Activated gamma-delta T cell treated with Interleukin-2 at 50 U/mL for 16 hours (primary cell): ENCODE measurements at regions not wholly inside any gene's neighbourhood (a gene's known extent, or its start where the extent isn't known, plus 50 kb on each side); places are given as distances from the start of the nearest gene placed in this dataset.
"Not testable (repeated sequence)": the region's sequence is repeated elsewhere in the genome, so short reads cannot be mapped to it uniquely, and the experiment has no call there.

Source experiments
- DNase-seq: peaks from one replicate; pipeline ENCODE4 v3.0.0-alpha.2; 2020

GRCh38 chr21:6561168-6561567, 3960.2 kb upstream of the TPTE start:
- not testable (repeated sequence) for DNase-seq

GRCh38 chr21:6561578-6561977, 3959.8 kb upstream of the TPTE start:
- DNase-seq, result not testable (repeated sequence)

DNA sequence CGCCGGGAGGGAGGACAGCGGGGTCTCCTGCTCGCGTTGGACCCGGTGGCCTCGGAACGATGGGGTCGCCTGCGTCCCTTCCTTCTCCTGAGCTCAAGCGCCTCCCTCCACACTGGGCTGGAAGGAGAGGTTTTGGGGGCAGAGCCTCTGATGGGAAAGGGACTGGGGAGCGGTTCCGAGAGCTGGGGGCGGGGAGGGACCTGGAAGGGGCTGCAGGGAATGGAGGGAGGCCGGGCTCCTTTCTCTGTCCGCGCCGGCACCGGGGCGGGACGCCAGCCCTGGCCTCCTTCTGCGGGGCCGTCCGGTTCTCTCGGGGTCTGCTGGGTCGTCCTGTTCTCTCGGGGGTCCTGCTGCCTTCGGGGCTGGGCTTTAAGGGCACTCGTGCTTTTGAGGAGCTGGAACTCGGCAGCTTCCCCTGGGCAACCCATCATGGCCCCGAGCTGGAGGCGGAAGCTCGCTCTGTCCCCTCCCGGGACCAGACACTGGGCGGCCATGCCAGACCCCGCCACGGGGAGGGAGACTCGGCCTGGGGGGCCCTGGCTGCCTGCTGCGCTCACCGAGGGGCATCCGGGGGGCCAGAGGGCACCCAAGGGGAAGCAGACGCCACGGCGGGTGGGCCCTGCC, 3956.7 kb upstream of the TPTE start:
- not testable (repeated sequence) for DNase-seq

DNA sequence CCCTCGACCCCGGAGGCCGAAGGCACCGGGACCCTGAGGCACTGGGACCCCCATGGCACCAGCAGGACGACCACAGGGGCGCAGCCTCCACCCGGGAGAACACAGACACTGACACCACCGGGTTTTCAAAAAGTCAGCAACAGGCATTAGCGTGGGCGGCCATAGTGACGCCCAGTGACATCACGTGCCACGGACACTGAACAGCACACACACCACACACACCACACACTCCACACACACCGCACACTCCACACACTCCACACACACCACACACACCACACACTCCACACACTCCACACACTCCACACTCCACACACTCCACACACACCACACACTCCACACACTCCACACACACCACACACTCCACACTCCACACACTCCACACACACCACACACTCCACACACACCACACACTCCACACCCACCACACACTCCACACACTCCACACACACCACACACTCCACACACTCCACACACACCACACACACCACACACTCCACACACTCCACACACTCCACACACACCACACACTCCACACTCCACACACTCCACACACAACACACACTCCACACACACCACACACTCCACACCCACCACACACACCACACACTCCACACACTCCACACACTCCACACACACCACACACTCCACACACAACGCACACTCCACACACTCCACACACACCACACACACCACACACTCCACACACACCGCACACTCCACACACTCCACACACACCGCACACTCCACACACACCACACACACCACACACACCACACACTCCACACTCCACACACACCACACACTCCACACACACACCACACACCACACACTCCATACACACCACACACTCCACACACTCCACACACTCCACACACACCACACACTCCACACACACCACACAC, 3955.9 kb upstream of the TPTE start:
- DNase-seq, result peak; percentile 2

DNA sequence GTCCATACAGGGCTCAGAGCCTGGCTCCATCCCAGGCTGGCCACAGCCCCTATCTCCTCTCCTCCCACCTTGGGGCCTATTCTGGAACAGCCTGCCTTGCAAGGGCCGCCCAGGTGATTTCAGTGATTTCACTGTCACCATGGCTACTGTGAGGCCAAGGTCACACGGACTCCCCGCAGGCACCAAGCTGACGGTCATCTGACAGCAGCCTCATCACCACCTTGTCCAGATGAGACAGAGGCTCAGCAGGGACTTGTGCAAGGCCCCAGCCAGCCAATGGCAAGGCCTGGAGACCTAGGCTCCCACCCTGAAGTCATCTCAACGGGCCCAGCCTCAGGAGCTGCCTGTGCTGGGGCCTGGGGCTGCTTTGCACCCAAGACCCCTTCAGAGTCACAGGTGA, 3953.8 kb upstream of the TPTE start:
- not testable (repeated sequence) for DNase-seq

- not testable (repeated sequence) for DNase-seq
Measured at GRCh38 chr21:6569152-6569551, 3952.2 kb upstream of the TPTE start.

DNA sequence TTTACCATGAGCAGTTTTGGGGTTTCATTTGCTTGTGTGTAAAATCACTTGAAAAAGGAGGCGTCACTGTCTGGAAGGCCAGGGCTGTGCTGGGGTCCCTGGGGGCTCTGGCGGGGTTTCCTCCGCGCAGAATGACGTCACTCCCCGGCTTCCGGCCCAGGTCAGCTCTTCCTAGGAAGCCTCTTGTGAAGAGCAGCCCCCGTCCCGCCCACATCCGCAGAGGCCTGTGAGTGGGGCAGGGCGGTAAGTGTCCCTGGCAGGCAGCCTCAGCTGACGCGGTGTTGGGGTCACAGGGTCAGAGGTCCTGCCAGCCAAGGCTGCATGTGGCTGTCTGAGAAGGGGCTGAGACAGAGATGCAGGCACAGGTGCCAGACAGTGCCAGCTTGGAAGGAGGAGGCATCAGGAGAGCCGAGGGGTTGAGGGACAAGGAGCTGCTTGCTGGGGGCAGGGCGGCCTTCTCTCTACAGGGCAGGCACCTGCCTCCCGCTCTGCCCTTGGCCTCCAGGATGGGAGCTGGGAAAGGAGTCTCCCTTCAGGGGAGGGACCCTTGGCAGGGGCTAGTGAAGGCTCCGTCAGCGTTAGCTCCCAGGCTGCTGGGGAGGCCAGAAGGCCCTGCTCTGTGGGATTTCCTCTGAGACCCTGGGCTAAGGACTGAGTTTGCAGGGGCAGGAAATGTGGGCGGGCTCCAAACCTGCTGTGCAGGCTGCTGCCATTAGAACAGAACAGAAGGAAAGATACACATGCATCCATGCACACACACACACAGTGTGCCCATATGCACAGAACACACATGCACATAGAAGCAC, 3951.6 kb upstream of the TPTE start:
- DNase-seq, result not testable (repeated sequence)

DNA sequence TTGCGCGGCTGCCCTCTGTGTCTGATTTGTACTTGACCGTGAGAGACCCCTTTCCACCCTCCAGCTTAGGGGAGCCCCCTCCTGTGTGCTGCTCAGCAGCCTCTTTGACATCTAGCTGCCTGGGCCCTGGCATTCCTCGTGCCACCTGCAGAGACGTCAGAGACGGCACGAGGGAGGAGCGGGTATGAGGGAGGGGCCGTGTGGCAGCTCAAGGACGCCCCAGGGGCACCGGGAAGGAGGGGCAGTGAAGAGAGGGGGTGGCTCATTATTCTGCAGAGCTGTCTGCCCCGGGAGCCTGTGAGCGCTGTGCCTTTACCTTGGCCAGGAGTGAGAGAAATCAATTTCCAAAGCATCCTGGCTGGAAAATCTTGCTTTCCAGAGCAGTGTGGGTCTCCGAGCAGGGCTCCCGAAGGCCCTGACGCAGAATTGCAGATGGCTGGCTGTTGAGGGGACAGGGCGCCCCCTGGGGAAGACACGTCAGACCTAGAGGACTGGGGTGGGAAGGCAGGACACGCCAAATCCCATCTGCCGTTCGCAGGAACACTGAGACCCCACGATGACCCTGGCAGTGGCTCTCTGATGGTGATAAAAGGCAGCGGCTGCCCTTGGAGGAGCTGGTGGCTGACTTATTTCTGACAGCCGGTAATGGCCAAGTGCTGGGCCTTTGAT, 3950.5 kb upstream of the TPTE start:
- DNase-seq, result not testable (repeated sequence)

DNA sequence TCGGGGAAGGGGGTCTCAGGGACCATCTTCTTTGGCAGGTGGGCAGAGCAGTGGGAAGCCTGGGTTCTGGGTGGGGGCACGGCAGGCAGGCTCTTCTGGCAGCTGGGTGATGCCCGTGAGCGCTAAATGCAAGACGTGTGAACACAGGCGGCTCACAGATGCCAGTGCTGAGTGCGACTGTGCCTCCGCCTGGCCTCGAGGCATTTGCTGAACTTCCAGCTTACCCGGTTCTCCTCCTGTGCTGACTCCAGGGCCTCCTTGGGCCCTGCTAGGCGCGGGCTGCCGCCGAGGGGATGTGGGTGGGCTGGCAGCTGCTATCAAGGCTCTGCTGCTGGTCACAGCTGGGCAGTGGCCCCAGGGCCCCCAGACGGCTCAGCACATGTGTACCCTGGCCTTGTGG, 3947.8 kb upstream of the TPTE start:
- DNase-seq, result not testable (repeated sequence)

DNA sequence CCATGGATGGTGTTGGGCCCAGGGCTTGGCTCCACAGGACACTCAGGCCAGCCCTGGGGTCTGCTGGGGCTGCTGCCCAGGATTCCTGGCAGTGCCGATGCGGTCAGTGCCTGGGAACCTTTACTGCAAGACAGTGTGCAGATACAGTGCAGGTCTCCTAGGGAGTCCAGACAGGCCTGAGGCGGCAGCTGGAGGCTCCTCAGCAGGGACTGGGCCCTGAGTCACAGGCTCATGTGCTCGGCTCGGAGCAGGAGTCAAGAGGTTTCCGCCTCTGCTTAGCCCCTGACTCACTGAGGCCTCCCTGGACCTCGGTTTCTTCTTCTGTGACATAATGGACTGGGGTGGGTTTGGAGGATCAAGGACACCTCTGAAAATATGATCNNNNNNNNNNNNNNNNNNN, 3941.6 kb upstream of the TPTE start:
- not testable (repeated sequence) for DNase-seq
